IPS-15b (cell line): ENCODE measurements at regions not wholly inside any gene's neighbourhood (a gene's known extent, or its start where the extent isn't known, plus 50 kb on each side); places are given as distances from the start of the nearest gene placed in this dataset.
"Not testable (repeated sequence)": the region's sequence is repeated elsewhere in the genome, so short reads cannot be mapped to it uniquely, and the experiment has no call there.

Experiments used
- H3K27me3 ChIP-seq: one replicate; pipeline ENCODE4 v1.6.1; 2013; ENCODE audit warnings: low read length; ENCODE audit not compliant: control insufficient read depth, insufficient read depth
- H3K36me3 ChIP-seq: one replicate; pipeline ENCODE4 v1.6.1; 2013; ENCODE audit warnings: low read length; ENCODE audit not compliant: control insufficient read depth, insufficient read depth
- H3K4me1 ChIP-seq: one replicate; pipeline ENCODE4 v1.6.1; 2013; ENCODE audit warnings: mild to moderate bottlenecking, low read length; ENCODE audit not compliant: control insufficient read depth, insufficient read depth
- H3K4me3 ChIP-seq: one replicate; pipeline ENCODE4 v1.5.1; 2013; ENCODE audit warnings: low read depth, low read length
- H3K9ac ChIP-seq: one replicate; pipeline ENCODE4 v1.6.1; 2013; ENCODE audit warnings: low read depth, mild to moderate bottlenecking, low read length
- H3K9me3 ChIP-seq: one replicate; pipeline ENCODE4 v1.6.1; 2013; ENCODE audit warnings: mild to moderate bottlenecking, low read length; ENCODE audit not compliant: control insufficient read depth, insufficient read depth

- Histone ChIP-seq H3K36me3 (no peaks in the 10 kb centered on the region), H3K4me1 (no peaks in the 10 kb centered on the region), H3K4me3 (no peak overlapping the region), H3K9me3 (no peaks in the 10 kb centered on the region), H3K27me3 (no peaks in the 10 kb centered on the region), H3K9ac (no peak overlapping the region)
Observed at GRCh38 chr2:192398236-192398635, 203.5 kb upstream of the TMEFF2 start.

- Histone ChIP-seq H3K9ac (no peak overlapping the region), H3K27me3 (no peaks in the 10 kb centered on the region), H3K36me3 (no peaks in the 10 kb centered on the region), H3K4me1 (no peaks in the 10 kb centered on the region), H3K4me3 (no peak overlapping the region), H3K9me3 (no peaks in the 10 kb centered on the region)
Observed at GRCh38 chr2:192394605-192395004, 199.9 kb upstream of the TMEFF2 start.

GRCh38 chr2:192391041-192391440 is 196.3 kb upstream of the TMEFF2 start:
- no peaks in the 10 kb centered on the region for H3K9me3 ChIP-seq
- no peak overlapping the region for H3K9ac ChIP-seq
- H3K27me3 ChIP-seq = no peaks in the 10 kb centered on the region
- no peaks in the 10 kb centered on the region for H3K4me1 ChIP-seq
- no peak overlapping the region for H3K4me3 ChIP-seq
- H3K36me3 ChIP-seq = no peaks in the 10 kb centered on the region

- H3K9me3 ChIP-seq = no peaks in the 10 kb centered on the region
- no peaks in the 10 kb centered on the region for H3K4me1 ChIP-seq
- H3K27me3 ChIP-seq = no peaks in the 10 kb centered on the region
- H3K36me3 ChIP-seq = no peaks in the 10 kb centered on the region
- no peak overlapping the region for H3K9ac ChIP-seq
- H3K4me3 ChIP-seq = no peak overlapping the region
Observed at GRCh38 chr2:192390401-192390800, 195.7 kb upstream of the TMEFF2 start.

- not testable (repeated sequence) for H3K27me3 ChIP-seq, H3K4me3 ChIP-seq, H3K9ac ChIP-seq, H3K4me1 ChIP-seq, H3K36me3 ChIP-seq, H3K9me3 ChIP-seq
Observed at GRCh38 chr2:192384191-192384590, 189.5 kb upstream of the TMEFF2 start.

GRCh38 chr2:192381082-192381481 is 186.3 kb upstream of the TMEFF2 start:
- no peak overlapping the region for H3K9ac ChIP-seq
- no peaks in the 10 kb centered on the region for H3K9me3 ChIP-seq
- H3K4me1 ChIP-seq = peaks cover 6% of the 10 kb centered on the region
- H3K4me3 ChIP-seq = no peak overlapping the region
- H3K27me3 ChIP-seq = no peaks in the 10 kb centered on the region
- no peaks in the 10 kb centered on the region for H3K36me3 ChIP-seq

- no peaks in the 10 kb centered on the region for H3K27me3 ChIP-seq
- H3K4me3 ChIP-seq = no peak overlapping the region
- no peak overlapping the region for H3K9ac ChIP-seq
- no peaks in the 10 kb centered on the region for H3K36me3 ChIP-seq
- no peaks in the 10 kb centered on the region for H3K9me3 ChIP-seq
- peaks cover 6% of the 10 kb centered on the region for H3K4me1 ChIP-seq
Observed at GRCh38 chr2:192379736-192380135, 185.0 kb upstream of the TMEFF2 start.

GRCh38 chr2:192377173-192377572 is 182.4 kb upstream of the TMEFF2 start:
- H3K4me3 ChIP-seq = no peak overlapping the region
- H3K9ac ChIP-seq = no peak overlapping the region
- no peaks in the 10 kb centered on the region for H3K27me3 ChIP-seq
- no peaks in the 10 kb centered on the region for H3K36me3 ChIP-seq
- H3K4me1 ChIP-seq = peaks cover 6% of the 10 kb centered on the region
- no peaks in the 10 kb centered on the region for H3K9me3 ChIP-seq

GRCh38 chr2:192373754-192374153 is 179.0 kb upstream of the TMEFF2 start:
- no peaks in the 10 kb centered on the region for H3K36me3 ChIP-seq
- no peaks in the 10 kb centered on the region for H3K4me1 ChIP-seq
- H3K4me3 ChIP-seq = no peak overlapping the region
- H3K9ac ChIP-seq = no peak overlapping the region
- H3K27me3 ChIP-seq = no peaks in the 10 kb centered on the region
- H3K9me3 ChIP-seq = no peaks in the 10 kb centered on the region

- Histone ChIP-seq H3K36me3 (no peaks in the 10 kb centered on the region), H3K9me3 (no peaks in the 10 kb centered on the region), H3K9ac (no peak overlapping the region), H3K27me3 (no peaks in the 10 kb centered on the region), H3K4me3 (no peak overlapping the region), H3K4me1 (no peaks in the 10 kb centered on the region)
Observed at GRCh38 chr2:192373221-192373620, 178.5 kb upstream of the TMEFF2 start.

GRCh38 chr2:192369969-192370368 is 175.2 kb upstream of the TMEFF2 start:
- Histone ChIP-seq H3K27me3 (no peaks in the 10 kb centered on the region), H3K9ac (no peak overlapping the region), H3K4me3 (no peak overlapping the region), H3K4me1 (no peaks in the 10 kb centered on the region), H3K9me3 (no peaks in the 10 kb centered on the region), H3K36me3 (no peaks in the 10 kb centered on the region)

GRCh38 chr2:192357217-192357616 is 162.5 kb upstream of the TMEFF2 start:
- H3K9ac ChIP-seq = no peak overlapping the region
- H3K4me3 ChIP-seq = no peak overlapping the region
- no peaks in the 10 kb centered on the region for H3K36me3 ChIP-seq
- H3K27me3 ChIP-seq = no peaks in the 10 kb centered on the region
- no peaks in the 10 kb centered on the region for H3K9me3 ChIP-seq
- no peaks in the 10 kb centered on the region for H3K4me1 ChIP-seq
